Colonic mucosa (tissue), 4 donors: ENCODE measurements at regions not wholly inside any gene's neighbourhood (a gene's known extent, or its start where the extent isn't known, plus 50 kb on each side); places are given as distances from the start of the nearest gene placed in this dataset.

Source experiments
- DNase-seq: peaks from one replicate; pipeline ENCODE4 v3.0.0-alpha.2; 2020
- H3K27ac ChIP-seq: fragments of 200-600 bp; one replicate; pipeline ENCODE4 v1.8.0; 2021
- H3K27me3 ChIP-seq: fragments of 200-600 bp; one replicate; pipeline ENCODE4 v1.8.0; 2021
- H3K36me3 ChIP-seq: fragments of 200-600 bp; one replicate; pipeline ENCODE4 v1.8.0; 2021
- H3K4me1 ChIP-seq: fragments of 200-600 bp; one replicate; pipeline ENCODE4 v1.8.0; 2021; ENCODE audit warnings: mild to moderate bottlenecking
- H3K4me3 ChIP-seq: fragments of 200-600 bp; one replicate; pipeline ENCODE4 v1.8.0; 2021
- H3K9ac ChIP-seq, 2 donors: one replicate each; pipeline ENCODE4 v1.7.0; 2013; ENCODE audit warnings: control low read depth in 2 of 2, low read depth in 2 of 2, low read length in 2 of 2
- H3K9me3 ChIP-seq: fragments of 200-600 bp; one replicate; pipeline ENCODE4 v1.8.0; 2021
- intact Hi-C: fragments of 100-400 bp; cut with DNase I; formaldehyde crosslinking; loops from one replicate; pipeline ENCODE4 v1.14.1; 2022
- TF ChIP-seq, protein P1 (sequence below): fragments of 200-600 bp; IDR thresholded peaks from one replicate; pipeline ENCODE4 v1.8.0; 2022; ENCODE audit warnings: antibody characterized with exemption, mild to moderate bottlenecking
- donor health status: healthy.
- donor health status: DM: no; HTN: no; CAD: no.
- donor health status: DM: no; HTN: no; CAD: no.

DNA sequence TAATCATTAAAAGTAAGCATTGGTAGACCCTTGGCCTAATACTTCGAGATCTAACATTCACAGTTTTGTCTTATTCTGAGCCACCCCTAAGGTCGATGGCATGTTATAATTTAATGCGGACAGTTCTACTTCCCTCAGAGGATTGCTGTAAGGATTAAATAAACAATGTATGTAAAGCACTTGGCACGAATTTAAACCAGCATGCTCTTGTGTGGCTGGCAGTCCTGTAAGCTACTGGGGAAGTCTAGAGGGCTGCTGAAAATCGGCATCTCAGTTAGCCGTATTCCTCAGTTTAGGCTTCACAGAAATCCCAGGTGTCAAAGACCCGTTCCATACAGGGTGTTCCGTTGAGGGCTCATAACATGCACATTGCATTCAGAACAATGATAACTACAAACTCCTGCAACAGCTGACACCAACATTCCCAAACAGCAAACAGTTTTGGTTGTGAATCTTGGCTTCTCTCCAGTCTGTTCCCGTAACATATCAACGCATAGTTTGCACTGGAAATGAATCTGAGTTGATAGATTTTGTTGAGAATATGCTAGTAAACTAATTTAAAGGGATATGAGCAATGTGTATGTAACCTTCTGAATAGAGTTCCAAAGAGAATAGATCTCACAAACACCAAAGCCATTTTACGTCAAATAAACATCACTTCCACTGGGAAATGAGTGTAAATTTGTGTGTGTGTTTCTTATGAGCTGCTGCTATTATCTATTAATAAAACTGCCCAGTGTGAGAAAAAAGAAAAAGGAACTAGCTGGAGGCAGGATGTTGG, 52.2 kb upstream of the ACKR3 start:
- no peak overlapping the region for H3K27ac ChIP-seq
- DNase-seq: no peak
- H3K4me3 ChIP-seq: no peak overlapping the region
- intact Hi-C loops: no loop called here
- no peaks in the 10 kb centered on the region for H3K36me3 ChIP-seq
- no peaks in the 10 kb centered on the region for H3K4me1 ChIP-seq
- H3K9ac ChIP-seq: no peak overlapping the region
- no peaks in the 10 kb centered on the region for H3K9me3 ChIP-seq
- no peaks in the 10 kb centered on the region for H3K27me3 ChIP-seq
- TF ChIP-seq, protein P1, sequence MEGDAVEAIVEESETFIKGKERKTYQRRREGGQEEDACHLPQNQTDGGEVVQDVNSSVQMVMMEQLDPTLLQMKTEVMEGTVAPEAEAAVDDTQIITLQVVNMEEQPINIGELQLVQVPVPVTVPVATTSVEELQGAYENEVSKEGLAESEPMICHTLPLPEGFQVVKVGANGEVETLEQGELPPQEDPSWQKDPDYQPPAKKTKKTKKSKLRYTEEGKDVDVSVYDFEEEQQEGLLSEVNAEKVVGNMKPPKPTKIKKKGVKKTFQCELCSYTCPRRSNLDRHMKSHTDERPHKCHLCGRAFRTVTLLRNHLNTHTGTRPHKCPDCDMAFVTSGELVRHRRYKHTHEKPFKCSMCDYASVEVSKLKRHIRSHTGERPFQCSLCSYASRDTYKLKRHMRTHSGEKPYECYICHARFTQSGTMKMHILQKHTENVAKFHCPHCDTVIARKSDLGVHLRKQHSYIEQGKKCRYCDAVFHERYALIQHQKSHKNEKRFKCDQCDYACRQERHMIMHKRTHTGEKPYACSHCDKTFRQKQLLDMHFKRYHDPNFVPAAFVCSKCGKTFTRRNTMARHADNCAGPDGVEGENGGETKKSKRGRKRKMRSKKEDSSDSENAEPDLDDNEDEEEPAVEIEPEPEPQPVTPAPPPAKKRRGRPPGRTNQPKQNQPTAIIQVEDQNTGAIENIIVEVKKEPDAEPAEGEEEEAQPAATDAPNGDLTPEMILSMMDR: no peak
